Stimulated activated CD4-positive, alpha-beta T cell treated with anti-CD3 and anti-CD28 coated beads, Interleukin-12 subunit alpha, Interleukin-12 subunit beta, amount 100 ng/mL, for 48 hours (primary cell): ENCODE measurements at regions not wholly inside any gene's neighbourhood (a gene's known extent, or its start where the extent isn't known, plus 50 kb on each side); places are given as distances from the start of the nearest gene placed in this dataset.
"Not testable (repeated sequence)": the region's sequence is repeated elsewhere in the genome, so short reads cannot be mapped to it uniquely, and the experiment has no call there.

Source experiments
- DNase-seq, 3 donors: peaks; one replicate each; pipeline ENCODE4 v3.0.0-alpha.2; 2020; ENCODE audit warnings: low read depth in 2 of 3, low spot score in 1 of 3

DNA sequence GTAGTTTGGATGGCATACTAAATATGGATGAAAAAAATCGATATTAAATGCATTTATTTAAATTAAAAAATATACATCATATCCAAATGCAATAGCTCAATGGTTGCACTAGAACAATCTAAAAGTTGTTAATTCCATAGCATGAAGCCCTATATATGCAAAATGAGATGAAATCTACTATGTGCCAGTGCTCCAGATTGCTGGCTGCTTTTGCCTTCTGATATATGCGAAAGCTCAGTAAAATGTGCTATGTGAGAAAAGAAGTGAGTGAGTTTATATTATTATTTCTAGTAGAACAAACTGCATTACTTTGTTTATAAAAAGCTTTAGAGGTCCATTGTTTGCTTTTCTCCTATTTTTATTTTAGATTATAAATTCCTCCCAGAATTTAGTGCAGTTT, 186.7 kb downstream of the MAT2B start:
- DNase-seq: no peak

DNA sequence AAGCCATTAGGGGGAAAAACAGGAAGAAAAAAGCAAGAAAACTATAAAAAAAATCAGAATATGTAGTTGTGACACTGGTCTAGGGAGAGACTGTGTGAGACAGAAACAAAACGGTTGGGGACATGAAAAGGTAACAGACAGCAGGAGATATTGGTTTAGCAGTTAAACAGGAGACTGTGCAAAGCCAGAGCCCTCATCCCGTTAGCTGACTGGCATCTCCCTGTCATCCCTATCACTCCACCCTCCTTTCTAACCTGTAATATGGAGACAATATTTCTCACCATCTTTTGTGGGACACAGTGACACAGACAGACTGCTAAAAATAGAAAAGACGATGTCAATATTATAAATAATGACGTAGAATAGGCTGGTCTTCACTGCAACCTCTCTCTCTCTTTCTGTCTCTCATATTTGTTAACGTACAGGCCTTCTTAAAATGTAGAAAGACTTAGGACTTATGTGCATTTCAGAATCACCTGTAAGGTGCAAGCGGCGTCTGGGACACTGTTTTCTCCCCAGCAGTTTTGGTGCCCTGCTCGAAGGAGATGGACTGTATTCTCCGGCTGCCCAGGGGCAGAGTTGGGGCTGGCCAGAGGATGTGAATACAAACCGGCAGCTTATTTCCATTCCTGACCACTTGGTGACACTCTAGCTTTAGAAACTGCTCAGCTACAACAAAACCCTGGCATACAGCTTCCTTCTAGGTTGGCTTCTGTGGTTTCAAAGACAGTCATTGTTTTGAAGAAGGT, 190.6 kb downstream of the MAT2B start:
- DNase-seq: no peak

DNA sequence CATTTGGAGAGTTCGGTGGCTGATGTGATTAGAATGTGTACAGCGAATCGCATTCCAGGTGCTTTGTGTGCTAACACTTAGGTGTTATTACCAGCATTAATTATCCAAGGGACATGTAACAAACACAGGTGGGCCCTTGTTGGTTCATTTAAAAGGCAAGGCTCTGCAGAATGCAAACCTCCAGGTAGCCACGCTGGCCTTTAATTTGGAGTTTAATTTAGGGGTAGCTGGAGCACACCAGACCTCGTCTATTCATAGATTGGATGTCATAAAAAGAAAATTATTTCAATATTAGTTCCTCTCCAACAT, 191.1 kb downstream of the MAT2B start:
- DNase-seq: no peak

DNA sequence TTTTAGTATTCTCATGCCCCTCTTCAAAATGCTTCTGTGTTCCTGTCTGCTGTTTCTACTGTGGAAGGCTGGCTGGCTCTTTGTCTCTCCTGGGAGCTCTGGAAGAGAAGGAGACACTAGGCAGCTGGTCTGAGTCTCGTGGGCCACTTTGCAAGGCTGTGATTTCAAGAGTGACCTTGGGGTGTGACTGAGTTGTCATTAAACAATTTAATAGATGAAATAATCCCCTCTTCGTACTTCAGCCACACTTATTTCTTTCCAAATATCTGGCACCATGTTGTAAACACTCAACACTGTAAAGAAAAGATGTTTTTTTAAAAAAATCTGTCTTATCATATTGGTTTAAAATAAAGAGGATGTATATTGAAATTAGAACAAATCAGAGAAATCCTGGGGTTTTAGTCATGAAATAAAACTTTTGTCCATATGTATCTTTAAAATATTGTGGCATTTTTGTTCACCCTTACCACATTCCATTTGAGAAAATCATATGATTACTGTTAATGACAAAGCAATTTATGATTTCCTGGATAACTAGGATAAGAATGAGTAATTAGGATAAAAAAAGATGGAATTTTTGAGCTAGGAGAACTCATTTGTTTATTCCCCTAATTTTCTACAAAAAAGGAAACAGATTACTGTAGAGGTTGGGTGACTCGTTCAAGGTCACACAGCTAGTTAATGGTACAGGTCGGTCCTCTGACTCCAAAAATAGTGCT, 200.8 kb downstream of the MAT2B start:
- DNase-seq: no peak

DNA sequence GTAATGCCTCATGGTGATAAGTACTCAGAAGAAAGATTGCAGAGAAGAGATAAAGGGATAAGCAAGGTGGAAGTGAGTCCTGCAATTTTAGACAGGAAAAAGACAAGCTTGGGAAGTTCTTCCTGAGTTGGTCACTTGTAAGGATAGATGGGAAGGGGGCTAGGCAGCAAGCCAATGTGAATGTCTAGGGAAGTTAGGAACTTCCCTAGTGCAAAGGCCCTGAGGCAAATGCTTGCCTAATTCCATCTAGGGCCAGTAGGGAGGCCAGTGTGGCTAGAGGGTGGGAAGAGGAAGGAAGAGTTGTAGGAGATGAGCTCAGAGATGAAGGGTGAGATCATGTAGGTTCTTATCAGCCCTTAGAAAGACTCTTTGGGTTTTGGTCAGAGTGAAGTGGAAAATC, 206.6 kb downstream of the MAT2B start:
- DNase-seq: no peak

DNA sequence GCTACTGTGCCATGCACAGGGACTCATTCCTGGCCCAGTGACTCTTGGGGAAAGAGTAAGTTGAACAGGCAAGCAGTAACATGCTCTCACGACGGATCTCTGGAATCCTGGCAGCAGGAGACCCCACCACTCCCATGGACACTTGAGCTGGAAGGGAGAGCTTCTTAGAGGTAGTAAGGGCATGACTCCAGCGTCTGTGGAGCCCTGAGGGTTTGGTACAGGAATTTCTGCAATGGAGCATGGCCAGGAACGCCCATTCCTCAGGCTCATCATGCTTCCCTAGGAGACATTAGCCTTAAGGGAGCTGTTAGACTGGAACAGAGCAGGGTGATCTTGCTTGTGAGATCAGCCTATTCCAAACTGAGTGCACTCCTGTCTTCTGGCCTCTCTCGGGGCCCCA, 212.9 kb downstream of the MAT2B start:
- DNase-seq: no peak

DNA sequence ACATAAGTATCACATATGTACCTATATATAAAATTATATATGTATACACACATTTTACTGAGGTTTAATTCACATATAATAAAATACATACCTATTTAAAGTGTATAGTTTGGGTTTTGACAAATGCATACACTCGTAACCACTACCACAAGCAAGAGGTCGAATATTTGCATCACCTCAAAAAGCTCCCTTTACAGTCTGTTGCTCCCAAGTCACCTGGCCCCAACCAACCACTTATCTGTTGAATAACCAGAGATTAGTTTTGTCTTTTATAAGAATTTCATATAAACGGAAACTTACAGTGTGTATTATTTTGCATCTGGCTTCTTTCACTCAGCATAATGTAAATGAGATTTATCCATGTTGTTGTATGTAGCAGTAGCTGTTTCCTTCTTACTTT, 218.9 kb downstream of the MAT2B start:
- DNase-seq: no peak

DNA sequence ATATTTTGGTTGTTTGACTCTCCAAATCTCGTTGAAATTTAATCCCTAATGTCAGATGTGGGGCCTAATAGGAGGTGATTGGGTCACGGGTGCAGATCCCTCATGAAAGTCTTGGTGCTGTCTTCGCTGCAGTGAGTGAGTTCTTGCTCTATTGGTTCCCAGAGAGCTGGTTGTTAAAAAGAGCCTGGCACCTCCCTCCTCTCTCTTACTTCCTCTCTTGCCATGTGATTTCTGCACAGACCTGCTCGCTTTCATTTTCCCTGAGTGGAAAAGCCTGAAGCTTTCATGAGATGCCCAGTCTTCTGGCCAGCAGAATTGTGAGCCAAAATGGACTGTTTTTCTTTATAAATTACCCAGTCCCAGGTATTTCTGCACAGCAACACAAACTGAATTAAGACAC, 221.6 kb downstream of the MAT2B start:
- DNase-seq: no peak

DNA sequence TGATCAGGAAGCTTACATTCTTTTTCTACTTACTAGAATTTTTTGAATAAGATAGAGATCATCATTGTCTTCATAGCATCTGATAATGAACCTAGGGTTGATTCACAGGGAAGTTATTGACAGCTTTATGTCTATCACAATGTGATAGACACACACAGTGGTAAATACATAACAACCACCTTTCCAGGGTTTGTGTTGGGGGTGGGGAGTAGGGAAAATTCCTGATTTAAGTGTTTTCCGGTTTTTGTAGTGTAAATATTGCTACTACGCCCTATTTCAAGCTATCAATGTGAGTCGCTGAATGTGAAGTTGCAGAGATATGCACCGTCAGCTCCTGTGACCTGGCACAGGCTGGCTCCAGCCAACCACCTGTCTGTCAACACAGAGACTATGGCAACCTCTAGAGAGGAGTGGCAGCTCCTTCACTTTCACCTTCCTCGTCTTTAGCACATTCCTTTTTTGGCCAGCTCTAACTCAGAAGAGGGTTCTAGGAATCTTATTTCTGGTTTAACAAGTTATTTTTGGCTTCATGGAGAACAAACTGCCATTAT, 224.9 kb downstream of the MAT2B start:
- DNase-seq: no peak

DNA sequence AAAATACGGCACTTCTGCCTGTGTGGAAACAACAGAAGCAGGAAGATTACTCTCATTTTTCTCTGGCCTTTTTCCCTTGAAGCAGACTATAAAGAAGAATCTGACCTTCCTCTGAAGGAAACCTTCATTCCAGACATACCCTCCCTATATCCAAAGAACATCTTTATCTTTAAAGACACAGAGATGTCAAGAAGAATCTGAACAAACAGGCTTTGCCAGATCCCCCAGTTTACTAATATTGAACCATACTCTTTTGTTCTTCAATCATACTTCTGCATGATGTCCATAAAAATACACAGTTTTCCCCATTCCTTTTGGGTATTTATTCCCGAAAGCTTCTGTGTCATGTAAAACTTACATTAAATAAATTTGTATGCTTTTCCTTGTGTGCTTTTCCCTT, 225.8 kb downstream of the MAT2B start:
- DNase-seq: no peak

DNA sequence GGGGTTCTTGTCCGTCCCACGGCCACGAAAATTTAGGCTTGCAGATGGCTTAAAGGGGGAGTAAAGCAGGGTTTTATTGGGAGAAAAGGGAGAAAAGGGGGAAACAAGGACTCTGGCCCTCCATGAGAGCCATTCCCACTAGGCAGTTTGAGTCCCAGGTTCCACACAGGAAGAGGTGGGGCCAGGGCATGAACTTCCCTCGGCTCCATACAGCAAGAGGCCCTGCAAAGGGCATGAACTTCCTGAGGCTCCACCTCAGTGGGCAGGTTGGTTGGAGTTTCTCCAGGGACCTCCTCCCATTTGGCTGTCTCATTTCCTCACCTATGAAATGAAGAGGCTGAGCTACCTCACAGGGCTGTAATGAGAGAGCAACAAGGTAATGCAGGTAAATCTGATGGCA, 229.7 kb downstream of the MAT2B start:
- no peak for DNase-seq

DNA sequence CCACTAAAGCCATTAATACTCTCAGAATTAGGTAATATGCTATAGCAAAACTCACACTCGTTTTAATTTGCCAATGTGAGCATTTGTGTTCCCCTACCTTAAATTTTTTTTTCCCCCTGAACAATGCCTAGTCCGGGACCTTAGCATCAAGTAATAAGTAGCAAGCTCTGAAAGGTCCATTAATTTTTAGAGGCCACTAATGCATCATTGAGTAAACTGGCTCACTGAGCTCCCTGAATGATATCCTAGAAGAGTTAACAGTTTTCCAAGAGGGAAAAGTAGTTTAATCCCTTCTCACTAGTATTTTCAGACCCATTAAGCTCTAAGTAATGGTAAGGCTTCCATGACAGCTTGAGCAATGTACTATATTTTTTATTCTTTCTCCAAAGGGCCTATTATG, 242.2 kb downstream of the MAT2B start:
- DNase-seq: no peak

DNA sequence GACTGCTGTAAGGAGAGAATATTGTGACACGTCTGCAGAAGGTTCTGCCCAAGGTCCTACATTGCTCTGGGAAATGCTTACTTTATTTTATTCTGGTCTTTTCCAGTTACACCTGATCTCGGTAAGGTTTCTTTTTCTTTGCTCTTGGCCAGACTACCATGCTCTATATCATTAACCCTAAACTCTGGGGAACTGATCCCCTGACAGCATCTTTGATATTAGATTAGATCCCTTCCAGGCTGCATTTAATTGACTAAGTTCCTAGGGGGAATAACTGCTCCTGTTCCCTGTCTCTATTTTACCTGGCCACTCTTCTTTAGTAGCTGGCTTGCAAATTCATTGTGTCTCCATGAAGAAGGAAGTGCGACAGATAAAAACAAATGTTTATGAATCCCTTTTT, 243.5 kb downstream of the MAT2B start:
- DNase-seq: no peak

DNA sequence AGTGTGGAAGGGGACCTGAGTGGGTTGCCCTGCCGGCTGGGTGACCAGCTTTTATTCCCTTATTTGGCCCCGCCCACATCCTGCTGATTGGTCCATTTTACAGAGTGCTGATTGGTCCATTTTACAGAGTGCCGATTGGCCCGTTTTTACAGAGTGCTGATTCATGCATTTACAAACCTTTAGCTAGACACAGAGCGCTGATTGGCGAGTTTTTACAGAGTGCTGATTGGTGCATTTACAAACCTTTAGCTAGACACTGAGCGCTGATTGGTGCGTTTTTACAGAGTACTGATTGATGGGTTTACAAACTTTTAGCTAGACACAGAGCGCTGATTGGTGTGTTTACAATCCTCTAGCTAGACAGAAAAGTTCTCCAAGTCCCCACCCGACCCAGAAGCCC, 245.0 kb downstream of the MAT2B start:
- DNase-seq: not testable (repeated sequence)

DNA sequence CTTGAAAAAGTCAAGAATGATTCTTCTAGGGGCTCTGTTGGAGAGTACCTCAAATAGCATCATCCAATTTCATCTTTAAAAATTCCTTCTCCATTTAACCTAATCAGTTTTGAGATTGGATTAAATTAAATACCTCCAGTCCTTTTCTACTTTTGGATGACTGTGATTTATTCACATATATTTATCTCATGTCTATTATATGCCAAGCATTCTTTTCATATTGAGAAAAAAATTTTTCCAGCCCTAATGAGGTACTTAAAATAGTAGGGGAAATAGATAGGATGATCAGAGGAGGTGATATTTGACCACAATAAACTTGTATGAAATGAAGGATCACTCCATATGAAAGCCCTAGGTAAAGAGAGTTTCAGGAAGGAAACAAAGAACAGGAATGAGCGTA, 250.1 kb downstream of the MAT2B start:
- no peak for DNase-seq

DNA sequence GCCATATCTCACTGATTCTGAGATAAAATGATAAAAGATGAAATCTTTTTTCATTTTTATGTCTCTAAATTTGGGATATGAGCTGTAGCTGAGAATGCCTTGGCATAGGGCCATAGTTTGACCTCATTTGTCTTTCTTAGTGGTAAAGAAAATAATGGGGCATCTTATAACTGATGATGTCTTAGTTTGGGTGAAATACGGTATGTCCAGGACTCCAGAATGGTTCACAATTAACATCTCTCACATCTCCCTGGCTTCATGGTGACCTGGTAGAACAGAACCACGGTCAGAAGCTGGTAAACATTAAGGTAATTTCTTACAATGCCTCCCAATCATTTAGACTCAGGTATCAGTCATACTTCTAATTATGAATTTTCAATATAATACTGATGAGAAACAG, 250.8 kb downstream of the MAT2B start:
- DNase-seq: no peak

DNA sequence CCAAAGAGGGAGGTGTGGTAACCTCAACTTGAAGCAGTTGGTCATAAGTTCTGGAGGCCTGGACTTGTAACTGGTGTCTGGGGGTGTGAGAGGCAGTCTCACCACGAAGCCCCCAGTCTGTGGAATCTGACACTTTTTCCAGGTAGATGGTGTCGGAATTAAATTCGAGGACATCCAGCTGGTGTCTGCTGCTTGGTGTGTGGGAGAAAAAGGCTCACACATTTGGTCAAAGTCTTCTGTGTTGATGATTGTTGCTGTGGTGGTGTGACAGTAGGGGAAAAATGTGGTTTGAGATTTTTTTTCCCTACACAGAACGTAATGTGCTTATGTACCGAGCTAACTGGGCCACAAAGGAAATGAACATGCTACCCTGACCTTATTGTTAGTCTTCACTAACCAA, 251.9 kb downstream of the MAT2B start:
- no peak for DNase-seq

DNA sequence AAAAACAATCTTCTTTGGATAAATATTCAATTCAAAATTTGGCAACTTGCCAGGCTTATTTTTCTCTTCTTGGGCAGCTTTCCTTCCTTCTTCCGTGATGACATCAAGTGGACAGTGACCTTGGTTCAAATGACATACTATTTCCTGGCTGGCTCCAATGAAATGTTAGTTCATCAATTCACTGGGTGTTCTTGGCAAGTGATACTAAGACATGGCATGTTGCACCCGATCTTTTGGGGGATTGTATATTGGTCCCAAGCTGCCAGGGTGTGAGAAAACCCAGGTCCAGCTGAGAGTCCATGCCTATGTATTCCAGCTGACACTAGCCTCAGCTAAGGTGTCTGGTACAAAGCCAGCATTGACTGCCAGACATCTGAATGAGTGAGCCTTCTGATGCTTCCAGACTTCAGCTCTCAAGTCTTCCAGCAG, 252.9 kb downstream of the MAT2B start:
- no peak for DNase-seq

DNA sequence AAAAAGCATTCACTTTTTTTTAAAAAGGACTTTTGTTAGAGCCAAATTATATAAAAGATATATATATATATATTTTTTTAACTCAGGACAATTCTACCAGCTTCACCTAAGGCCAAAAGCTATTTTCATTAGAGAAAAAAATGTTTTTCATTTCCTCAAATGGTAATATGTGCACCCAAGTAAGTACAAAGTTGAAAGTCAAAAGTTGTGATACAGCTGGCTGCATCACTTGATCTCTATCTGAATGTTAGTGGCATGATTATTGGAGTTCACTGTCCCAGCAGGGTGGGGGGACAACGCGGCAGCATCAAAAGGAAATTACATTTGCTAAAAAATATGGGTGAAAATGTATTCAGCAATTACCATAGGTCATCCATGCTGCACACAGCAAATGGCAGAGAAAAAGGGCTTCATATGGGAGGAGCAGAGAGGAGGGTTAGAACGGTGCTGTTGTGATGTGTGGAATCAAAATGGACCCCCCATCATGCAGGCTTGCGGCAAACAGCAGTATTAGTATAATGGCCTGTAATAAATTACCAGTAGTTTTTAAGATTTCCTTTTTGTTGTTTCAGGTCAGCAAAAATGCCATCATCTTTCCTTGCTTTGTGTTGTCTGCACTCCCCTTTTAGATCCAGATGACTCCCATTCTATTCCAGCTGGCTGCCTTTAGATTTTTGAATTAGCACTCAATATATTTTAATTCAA, 253.7 kb downstream of the MAT2B start:
- DNase-seq: no peak

DNA sequence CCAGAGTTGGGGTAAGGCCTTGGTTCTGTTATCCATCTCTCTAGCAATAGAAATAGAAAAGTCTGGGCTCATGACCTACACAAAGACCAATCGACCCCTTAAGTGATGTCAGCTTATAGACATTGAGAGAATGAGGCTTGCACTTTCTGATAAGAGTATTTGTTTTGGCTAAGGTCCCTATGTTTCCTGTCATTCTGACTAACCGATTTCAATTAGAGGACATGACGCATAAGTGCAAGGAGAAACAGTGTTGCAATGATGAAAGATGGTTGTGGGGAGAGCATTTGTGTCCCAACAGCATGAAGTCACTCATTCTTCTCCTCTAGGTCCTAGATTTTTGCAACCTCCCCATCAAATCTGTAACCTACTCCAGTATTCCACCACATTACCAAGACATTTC, 255.1 kb downstream of the MAT2B start:
- DNase-seq: no peak

DNA sequence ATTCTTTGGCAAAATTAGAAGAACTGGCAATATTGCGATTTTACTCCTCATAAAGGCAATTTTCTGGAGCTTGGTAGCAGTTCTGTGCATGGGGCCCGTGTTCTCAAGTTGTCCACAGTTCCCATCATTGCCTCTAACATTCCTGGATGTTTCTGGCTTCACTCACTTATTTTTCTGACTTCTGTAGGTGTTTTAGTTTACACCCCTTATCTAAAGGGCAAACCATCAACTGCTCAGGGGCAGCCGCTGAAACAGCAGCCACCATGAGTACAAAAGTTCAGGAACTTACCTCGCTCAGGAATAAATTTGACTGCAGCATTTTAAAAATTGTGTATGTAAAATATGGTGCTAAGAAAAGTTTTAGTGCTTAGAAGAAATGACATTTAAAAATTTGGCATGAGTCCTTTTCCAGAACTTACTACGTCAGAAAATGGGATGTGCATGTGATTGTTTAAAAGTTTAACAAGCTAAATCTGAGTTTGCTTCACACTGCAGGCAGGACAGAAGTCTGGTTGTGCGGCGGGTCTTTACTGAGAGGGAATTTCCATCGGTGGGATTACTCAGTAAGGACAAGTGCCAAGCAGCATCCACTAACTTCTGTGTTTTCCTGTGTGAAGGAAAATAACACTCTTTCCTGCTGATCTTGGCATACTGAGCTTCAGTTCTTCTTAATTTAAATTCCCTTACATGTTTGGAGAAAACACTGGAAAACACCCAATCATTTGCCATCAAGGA, 261.7 kb downstream of the MAT2B start:
- no peak for DNase-seq

DNA sequence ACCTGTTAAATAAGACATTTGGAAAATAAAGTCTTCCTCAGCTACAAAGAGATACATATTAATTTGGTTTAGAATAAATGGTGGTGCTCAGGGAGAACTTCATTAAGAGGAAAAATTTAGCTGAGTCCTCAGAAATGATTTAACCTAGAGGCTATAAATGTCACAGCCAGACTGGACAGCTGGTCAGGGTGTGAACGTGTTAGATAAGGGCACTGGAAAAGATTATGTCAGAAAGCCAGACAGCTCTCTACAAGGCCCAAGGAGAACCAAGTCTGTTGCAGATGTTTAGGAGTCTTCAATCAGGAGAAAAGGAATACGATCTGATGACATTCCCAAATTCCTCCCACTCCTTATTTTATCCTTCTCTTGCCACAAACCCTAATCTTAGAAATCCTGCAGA, 265.2 kb downstream of the MAT2B start:
- no peak for DNase-seq
